ENCODE measurements at regions not wholly inside any gene's neighbourhood (a gene's known extent, or its start where the extent isn't known, plus 50 kb on each side); places are given as distances from the start of the nearest gene placed in this dataset.

GRCh38 chr4:35734381-35735098 is 509.8 kb downstream of the ARAP2 start:
- no peak for TF ChIP-seq EP300 (IDR thresholded peaks at IDR 0.05)
- no peak for TF ChIP-seq CTCF (IDR thresholded peaks at IDR 0.05)
- TF ChIP-seq POLR2A (IDR thresholded peaks at IDR 0.05; ENCODE audit: low read length): no peak
- no peak for TF ChIP-seq RAD21 (conservative IDR thresholded peaks at IDR 0.05 in 1 of 2, IDR thresholded peaks at IDR 0.05 in 1 of 2)
- TF ChIP-seq NPAS2 (CRISPR knock-in tag; IDR thresholded peaks at IDR 0.05; ENCODE audit: borderline replicate concordance): no peak
- no peak for TF ChIP-seq NR3C1 (IDR thresholded peaks at IDR 0.05)
- no peak for TF ChIP-seq MYC (IDR thresholded peaks at IDR 0.05; ENCODE audit: borderline replicate concordance, low read length)
- no peak for TF ChIP-seq ESRRA (IDR thresholded peaks at IDR 0.05; ENCODE audit: borderline replicate concordance, low read length)
